Nephron (organoid): ENCODE measurements at regions not wholly inside any gene's neighbourhood (a gene's known extent, or its start where the extent isn't known, plus 50 kb on each side); places are given as distances from the start of the nearest gene placed in this dataset.

Experiments used
- H3K27ac Mint-ChIP-seq, 3 experiments: 2 replicates each; pipeline ENCODE4 v1.8.0; 2020; ENCODE audit warnings: mixed read lengths in 3 of 3, mild to moderate bottlenecking in 2 of 3, moderate library complexity in 1 of 3
- H3K27me3 Mint-ChIP-seq: 2 replicates; pipeline ENCODE4 v1.8.0; 2021; ENCODE audit warnings: low read depth, mild to moderate bottlenecking, moderate library complexity, mixed read lengths
- H3K36me3 Mint-ChIP-seq: 2 replicates; pipeline ENCODE4 v1.8.0; 2020; ENCODE audit warnings: low read depth, mixed read lengths
- H3K4me1 Mint-ChIP-seq: 2 replicates; pipeline ENCODE4 v1.8.0; 2020; ENCODE audit warnings: mixed read lengths
- H3K4me3 Mint-ChIP-seq, 3 experiments: 2 replicates each; pipeline ENCODE4 v1.8.0; 2020; ENCODE audit warnings: mild to moderate bottlenecking in 3 of 3, mixed read lengths in 3 of 3, moderate library complexity in 2 of 3
- H3K9me3 Mint-ChIP-seq: 2 replicates; pipeline ENCODE4 v1.8.0; 2020; ENCODE audit warnings: mixed read lengths
- CTCF ChIP-seq, 3 experiments: fragments of 200-600 bp; sonication (generic); IDR thresholded peaks; one replicate each; pipeline ENCODE4 v1.5.0; 2021; ENCODE audit warnings: antibody characterized with exemption in 3 of 3; ENCODE audit not compliant: unreplicated experiment in 3 of 3

- peak; percentile 58 to 75 (median 64) for TF ChIP-seq CTCF (IDR thresholded peaks at IDR 0.05; ENCODE audit: unreplicated experiment in 3 of 3)
- H3K9me3 Mint-ChIP-seq: no peaks in the 10 kb centered on the region
- peak overlapping the region in 2 of 3 experiments; percentile 2 to 11 for H3K4me3 Mint-ChIP-seq
- peaks cover 44% of the 10 kb centered on the region for H3K4me1 Mint-ChIP-seq
- H3K27me3 Mint-ChIP-seq: no peaks in the 10 kb centered on the region
- H3K36me3 Mint-ChIP-seq: no peaks in the 10 kb centered on the region
- peak overlapping the region; percentile 24 to 88 (median 66) for H3K27ac Mint-ChIP-seq
Measured at GRCh38 chr2:176814740-176815367, 397.7 kb upstream of the HNRNPA3 start.

GRCh38 chr2:176817061-176817565 is 395.5 kb upstream of the HNRNPA3 start:
- H3K27me3 Mint-ChIP-seq: no peaks in the 10 kb centered on the region
- H3K27ac Mint-ChIP-seq: peak overlapping the region; percentile 36 to 88 (median 81)
- H3K4me3 Mint-ChIP-seq: peak overlapping the region in 1 of 3 experiments; percentile 5
- TF ChIP-seq CTCF (IDR thresholded peaks at IDR 0.05; ENCODE audit: unreplicated experiment in 3 of 3): peak in 2 of 3 experiments; percentile 16 to 24
- peaks cover 50% of the 10 kb centered on the region for H3K4me1 Mint-ChIP-seq
- no peaks in the 10 kb centered on the region for H3K9me3 Mint-ChIP-seq
- H3K36me3 Mint-ChIP-seq: no peaks in the 10 kb centered on the region

- no peaks in the 10 kb centered on the region for H3K36me3 Mint-ChIP-seq
- no peaks in the 10 kb centered on the region for H3K27me3 Mint-ChIP-seq
- peak overlapping the region in 1 of 3 experiments; percentile 13 for H3K4me3 Mint-ChIP-seq
- TF ChIP-seq CTCF (IDR thresholded peaks at IDR 0.05; ENCODE audit: unreplicated experiment in 3 of 3): no peak
- H3K4me1 Mint-ChIP-seq: peaks cover 52% of the 10 kb centered on the region
- H3K27ac Mint-ChIP-seq: peak overlapping the region; percentile 42 to 82 (median 80)
- no peaks in the 10 kb centered on the region for H3K9me3 Mint-ChIP-seq
Measured at GRCh38 chr2:176818076-176818475, 394.5 kb upstream of the HNRNPA3 start.

GRCh38 chr2:176818617-176819016 is 394.0 kb upstream of the HNRNPA3 start:
- Mint-ChIP-seq H3K4me3 (peak overlapping the region in 1 of 3 experiments; percentile 41), H3K27ac (peak overlapping the region; percentile 42 to 82 (median 80)), H3K9me3 (no peaks in the 10 kb centered on the region), H3K27me3 (no peaks in the 10 kb centered on the region), H3K4me1 (peaks cover 47% of the 10 kb centered on the region), H3K36me3 (no peaks in the 10 kb centered on the region)
- no peak for TF ChIP-seq CTCF (IDR thresholded peaks at IDR 0.05; ENCODE audit: unreplicated experiment in 3 of 3)

GRCh38 chr2:176819306-176819705 is 393.3 kb upstream of the HNRNPA3 start:
- H3K9me3 Mint-ChIP-seq: no peaks in the 10 kb centered on the region
- peak overlapping the region; percentile 42 to 82 (median 80) for H3K27ac Mint-ChIP-seq
- H3K4me3 Mint-ChIP-seq: no peak overlapping the region
- no peak for TF ChIP-seq CTCF (IDR thresholded peaks at IDR 0.05; ENCODE audit: unreplicated experiment in 3 of 3)
- H3K36me3 Mint-ChIP-seq: no peaks in the 10 kb centered on the region
- H3K27me3 Mint-ChIP-seq: no peaks in the 10 kb centered on the region
- peaks cover 41% of the 10 kb centered on the region for H3K4me1 Mint-ChIP-seq
